Eye (tissue), 1 donor: ENCODE measurements at regions not wholly inside any gene's neighbourhood (a gene's known extent, or its start where the extent isn't known, plus 50 kb on each side); places are given as distances from the start of the nearest gene placed in this dataset.

Experiments used
- DNase-seq: peaks from one replicate; pipeline ENCODE4 v3.0.0-alpha.2; 2015

GRCh38 chr14:64639340-64639821 is 64.8 kb upstream of the PLEKHG3 start:
- no peak for DNase-seq

DNA sequence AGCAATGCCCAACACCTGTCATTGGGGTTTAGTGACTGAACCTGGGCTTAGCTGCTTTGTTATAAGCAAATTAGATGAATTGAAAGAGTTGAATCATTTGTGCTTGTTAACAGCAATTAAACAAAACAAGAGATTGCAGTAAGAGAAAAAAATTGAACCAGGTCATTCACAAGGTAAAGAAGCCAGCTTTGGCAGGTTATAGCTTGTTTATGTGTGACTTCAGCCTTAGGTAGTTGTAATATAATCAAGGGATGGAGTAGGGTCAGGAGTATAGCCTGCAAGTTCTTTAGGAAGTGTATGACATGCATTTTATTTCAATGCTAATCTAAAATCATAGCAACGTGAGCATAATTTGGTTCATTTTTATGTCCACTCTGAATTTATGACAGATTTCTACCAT is 63.4 kb upstream of the PLEKHG3 start:
- DNase-seq, result no peak

DNA sequence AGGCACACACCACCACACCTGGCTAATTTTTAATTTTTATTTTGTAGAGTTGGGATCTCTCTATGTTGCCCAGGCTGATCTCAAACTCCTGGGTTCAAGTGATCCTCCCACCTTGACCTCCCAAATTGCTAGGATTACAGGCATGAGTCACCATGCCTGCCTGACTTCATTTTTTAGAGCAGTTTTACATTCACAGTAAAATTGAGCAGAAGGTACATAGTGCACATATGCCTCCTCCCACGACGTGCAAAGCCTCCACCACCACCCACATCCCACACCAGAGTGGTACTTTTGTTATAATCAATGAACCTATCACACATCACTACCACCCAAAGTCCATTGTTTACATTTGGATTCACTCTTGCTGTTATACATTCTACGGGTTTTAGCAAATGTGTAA is 62.5 kb upstream of the PLEKHG3 start:
- no peak for DNase-seq

GRCh38 chr14:64643709-64644108 is 60.5 kb upstream of the PLEKHG3 start:
- DNase-seq, result no peak

DNA sequence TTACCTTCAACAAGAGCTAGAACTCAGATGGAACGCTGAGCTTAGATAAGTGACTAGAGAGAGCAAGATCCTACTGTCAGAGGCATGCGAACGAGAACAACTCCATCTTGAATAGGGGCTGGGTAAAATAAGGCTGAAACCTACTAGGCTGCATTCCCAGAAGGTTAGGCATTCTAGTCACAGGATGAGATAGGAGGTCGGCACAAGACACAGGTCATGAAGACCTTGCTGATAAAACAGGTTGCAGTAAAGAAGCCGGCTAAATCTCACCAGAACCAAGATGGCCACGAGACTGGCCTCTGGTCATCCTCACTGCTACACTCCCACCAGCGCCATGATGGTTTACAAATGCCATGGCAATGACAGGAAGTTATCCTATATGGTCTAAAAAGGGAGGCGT is 59.6 kb upstream of the PLEKHG3 start:
- DNase-seq, result no peak

- DNase-seq, result peak; percentile 71
Observed at GRCh38 chr14:64645220-64645892, 58.9 kb upstream of the PLEKHG3 start.

GRCh38 chr14:64646103-64646502 is 58.1 kb upstream of the PLEKHG3 start:
- DNase-seq, result no peak

- no peak for DNase-seq
Observed at GRCh38 chr14:64649383-64649998, 54.7 kb upstream of the PLEKHG3 start.

- DNase-seq, result no peak
Observed at GRCh38 chr14:64653900-64654245, 50.4 kb upstream of the PLEKHG3 start.

- DNase-seq, result no peak
Observed at GRCh38 chr14:64654246-64654900, 49.9 kb upstream of the PLEKHG3 start.
